Activated CD4-positive, alpha-beta T cell treated with anti-CD3 and anti-CD28 coated beads for 36 hours (primary cell): ENCODE measurements at regions not wholly inside any gene's neighbourhood (a gene's known extent, or its start where the extent isn't known, plus 50 kb on each side); places are given as distances from the start of the nearest gene placed in this dataset.

Experiments used
- ATAC-seq: fragments of 200-7000 bp; cut with Tn5 transposase; one replicate; pipeline ENCODE4 v1.10.0; 2021; ENCODE audit warnings: mild to moderate bottlenecking, moderate library complexity
- CTCF ChIA-PET: fragments of 350-600 bp; sonication (Branson Sonifier 250); formaldehyde crosslinking; loops from one replicate; lab custom pipeline; 2021; ENCODE audit warnings: antibody characterized with exemption; lab: Charles Lee
- POLR2A ChIA-PET: fragments of 350-600 bp; sonication (Branson Sonifier 250); formaldehyde crosslinking; loops from one replicate; lab custom pipeline; 2021; ENCODE audit warnings: antibody characterized with exemption, inconsistent platforms; lab: Charles Lee
- DNase-seq: peaks from one replicate; pipeline ENCODE4 v3.0.0-alpha.2; 2020
- H3K27ac Mint-ChIP-seq: one replicate; pipeline ENCODE4 v1.8.0; 2021; ENCODE audit warnings: mixed read lengths
- H3K27me3 Mint-ChIP-seq: one replicate; pipeline ENCODE4 v1.8.0; 2021; ENCODE audit warnings: mixed read lengths
- H3K36me3 Mint-ChIP-seq: one replicate; pipeline ENCODE4 v1.8.0; 2021; ENCODE audit warnings: low read depth, mixed read lengths
- H3K4me1 Mint-ChIP-seq: one replicate; pipeline ENCODE4 v1.8.0; 2021; ENCODE audit warnings: mixed read lengths
- H3K4me3 Mint-ChIP-seq: one replicate; pipeline ENCODE4 v1.8.0; 2021; ENCODE audit warnings: mild to moderate bottlenecking, moderate library complexity, mixed read lengths
- H3K9me3 Mint-ChIP-seq: one replicate; pipeline ENCODE4 v1.8.0; 2021; ENCODE audit warnings: low read depth, mixed read lengths
- intact Hi-C, 2 experiments: fragments of 100-400 bp; cut with DNase I in 1 of 2; cut with micrococcal nuclease in 1 of 2; formaldehyde crosslinking; loops; one replicate each; pipeline versions ENCODE4 v1.14.2 to v1.15.1; 2022 to 2024; cut with DNase I, micrococcal nuclease

DNA sequence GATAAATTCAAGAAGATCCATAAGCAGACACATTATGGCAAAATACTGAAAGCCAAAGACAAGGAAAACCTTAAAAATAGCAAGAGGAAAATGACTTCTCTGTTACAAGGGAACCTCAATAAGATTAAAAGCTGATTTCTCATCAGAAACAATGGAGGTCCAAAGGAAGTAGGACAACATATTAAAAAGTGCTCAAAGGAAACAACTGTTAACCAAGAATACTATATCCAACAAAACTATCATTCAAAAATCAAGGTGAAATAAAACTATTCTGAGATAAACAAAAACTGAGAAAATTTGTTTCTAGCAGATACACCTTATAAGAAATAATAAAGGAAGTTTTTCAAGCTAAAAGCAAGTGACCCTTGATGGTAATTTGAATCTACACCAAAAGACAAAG is 314.7 kb upstream of the ROPN1 start:
- peaks cover 15% of the 10 kb centered on the region for H3K9me3 Mint-ChIP-seq
- H3K36me3 Mint-ChIP-seq = no peaks in the 10 kb centered on the region
- DNase-seq = no peak
- intact Hi-C loops = no loop called here
- ChIA-PET POLR2A (no interaction called here), CTCF (no interaction called here)
- no peak overlapping the region for H3K4me3 Mint-ChIP-seq
- no peaks in the 10 kb centered on the region for H3K4me1 Mint-ChIP-seq
- no peak overlapping the region for H3K27ac Mint-ChIP-seq
- no peak for ATAC-seq
- peaks cover 3% of the 10 kb centered on the region for H3K27me3 Mint-ChIP-seq

DNA sequence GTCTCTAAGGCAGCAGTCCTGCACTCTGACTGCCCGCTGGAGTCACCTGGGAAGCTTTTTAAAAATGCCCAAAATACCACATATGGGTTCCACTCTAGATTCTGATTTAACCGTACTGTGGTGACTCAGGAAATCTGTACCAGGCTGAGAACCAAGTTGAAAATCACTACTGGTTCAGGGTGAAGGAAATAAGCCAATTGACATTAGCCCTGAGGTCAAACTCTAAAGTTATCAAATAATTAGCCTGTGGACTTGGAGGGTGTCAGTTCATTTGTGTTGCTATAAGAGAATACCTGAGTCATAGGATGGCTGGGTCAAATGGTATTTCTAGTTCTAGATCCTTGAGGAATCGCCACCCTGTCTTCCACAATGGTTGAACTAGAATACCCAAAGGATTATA is 321.7 kb upstream of the ROPN1 start:
- ChIA-PET CTCF (no interaction called here), POLR2A (no interaction called here)
- DNase-seq = no peak
- intact Hi-C loops = no loop called here
- H3K9me3 Mint-ChIP-seq = peaks cover 3% of the 10 kb centered on the region
- H3K4me3 Mint-ChIP-seq = no peak overlapping the region
- H3K4me1 Mint-ChIP-seq = no peaks in the 10 kb centered on the region
- peaks cover 6% of the 10 kb centered on the region for H3K27me3 Mint-ChIP-seq
- no peak for ATAC-seq
- no peak overlapping the region for H3K27ac Mint-ChIP-seq
- no peaks in the 10 kb centered on the region for H3K36me3 Mint-ChIP-seq

DNA sequence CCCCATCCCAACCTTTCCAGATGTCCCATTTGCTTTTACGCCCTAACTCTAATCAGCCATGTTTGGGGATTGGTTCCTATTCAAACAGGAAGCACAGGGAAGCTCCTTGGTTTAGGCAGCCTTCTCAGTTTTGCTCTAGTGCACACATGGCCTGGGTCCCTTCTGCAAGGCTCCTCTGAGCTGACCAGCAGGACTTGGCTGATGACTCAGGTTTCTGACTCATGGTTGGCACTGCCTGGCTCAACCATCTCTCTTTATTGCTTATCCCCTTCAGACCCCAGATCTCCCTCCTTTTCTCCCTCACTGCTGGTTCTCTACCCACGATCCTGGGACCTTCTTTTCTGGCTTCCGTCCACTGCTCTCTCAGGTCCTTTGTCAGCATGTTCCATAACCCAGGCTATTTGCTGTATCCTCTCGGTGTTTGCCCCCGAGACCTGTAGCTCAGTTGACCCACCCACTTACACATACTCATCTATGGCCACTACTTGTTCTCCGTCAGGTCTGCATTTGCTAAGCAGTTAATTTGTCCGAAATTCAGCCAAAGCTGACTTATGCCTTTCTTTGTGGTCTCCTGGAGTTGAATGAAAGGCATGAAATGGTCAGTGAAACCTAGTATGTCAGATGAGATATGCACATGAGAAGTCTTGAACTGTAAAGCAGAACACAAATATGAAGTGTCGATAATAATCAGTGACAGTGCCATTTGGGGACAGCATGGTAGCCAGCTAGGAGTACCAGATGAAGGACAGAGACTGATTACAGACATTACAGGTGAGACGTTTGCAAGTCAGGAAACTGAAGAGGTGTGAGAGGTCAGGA is 323.5 kb upstream of the ROPN1 start:
- DNase-seq (no peak), ATAC-seq (no peak)
- Mint-ChIP-seq H3K4me3 (no peak overlapping the region), H3K4me1 (no peaks in the 10 kb centered on the region), H3K27ac (no peak overlapping the region), H3K36me3 (no peaks in the 10 kb centered on the region), H3K27me3 (peaks cover 4% of the 10 kb centered on the region), H3K9me3 (no peaks in the 10 kb centered on the region)
- intact Hi-C loops = no loop called here
- ChIA-PET CTCF (no interaction called here), POLR2A (no interaction called here)

DNA sequence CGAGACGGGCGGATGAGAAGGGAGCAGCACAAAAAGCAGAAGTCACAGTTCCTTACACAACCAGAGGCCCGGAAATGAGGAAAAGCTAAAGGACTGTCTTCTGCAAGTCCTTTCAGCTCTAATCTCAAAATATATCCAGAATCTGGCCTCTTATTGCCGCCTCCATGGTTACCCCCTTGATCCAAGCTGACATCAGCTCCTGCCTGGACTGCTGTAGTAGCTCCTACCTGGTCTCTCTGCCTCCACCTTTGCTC is 324.0 kb upstream of the ROPN1 start:
- intact Hi-C loops = no loop called here
- Mint-ChIP-seq H3K4me1 (no peaks in the 10 kb centered on the region), H3K4me3 (no peak overlapping the region), H3K27ac (no peak overlapping the region), H3K9me3 (no peaks in the 10 kb centered on the region), H3K27me3 (peaks cover 4% of the 10 kb centered on the region), H3K36me3 (no peaks in the 10 kb centered on the region)
- no peak for ATAC-seq
- DNase-seq = no peak
- POLR2A ChIA-PET = no interaction called here
- CTCF ChIA-PET = no interaction called here

DNA sequence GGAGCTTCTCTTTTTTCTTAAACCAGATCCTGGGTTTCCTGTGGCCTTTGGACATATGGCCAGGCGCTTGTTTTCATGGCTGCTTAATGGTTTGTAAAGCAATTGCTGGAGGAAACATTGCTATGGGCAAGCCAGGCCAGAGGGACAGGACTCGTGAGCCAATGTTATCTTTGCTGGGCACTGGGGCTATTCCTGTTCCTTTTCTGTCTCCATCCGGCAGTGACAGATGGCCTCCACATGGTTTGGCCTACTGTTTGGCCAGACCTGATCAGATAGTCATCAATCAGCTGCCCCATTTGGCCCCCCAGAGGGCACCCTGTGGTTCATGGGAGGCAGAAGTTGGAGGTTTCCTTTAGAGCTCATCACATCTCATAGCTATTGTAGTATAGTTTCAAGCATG is 326.1 kb upstream of the ROPN1 start:
- Mint-ChIP-seq H3K4me3 (no peak overlapping the region), H3K27ac (no peak overlapping the region), H3K9me3 (no peaks in the 10 kb centered on the region), H3K36me3 (no peaks in the 10 kb centered on the region), H3K27me3 (peaks cover 7% of the 10 kb centered on the region), H3K4me1 (no peaks in the 10 kb centered on the region)
- intact Hi-C loops = no loop called here
- CTCF ChIA-PET = interaction anchor here (0.5 to 1.0 kb wide), 3 partner anchors 19 to 31 kb away, joined by 3 to 4 read pairs (median 4); no protein-coding TSS in a partner anchor
- ATAC-seq (no peak), DNase-seq (no peak)
- POLR2A ChIA-PET = no interaction called here

DNA sequence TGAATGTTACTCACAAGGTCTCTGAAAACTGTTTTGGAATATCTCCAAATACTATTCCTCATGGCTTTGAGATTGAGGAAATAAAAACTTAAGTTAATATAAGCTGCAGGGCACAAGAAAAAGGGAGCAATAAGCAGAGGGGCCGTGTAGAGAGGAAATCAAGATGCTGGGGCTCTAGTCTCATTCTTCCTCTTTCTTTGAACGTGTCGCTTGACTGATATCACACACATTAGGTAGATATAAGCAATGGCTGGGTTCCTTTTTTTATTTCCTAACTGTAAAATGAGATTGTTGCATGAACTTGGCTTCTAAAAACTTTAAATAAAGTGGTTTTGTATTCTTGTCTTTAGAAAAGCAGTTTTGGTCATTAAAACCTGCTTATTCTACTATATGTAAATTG is 326.7 kb upstream of the ROPN1 start:
- no peak overlapping the region for H3K27ac Mint-ChIP-seq
- H3K9me3 Mint-ChIP-seq = no peaks in the 10 kb centered on the region
- ChIA-PET POLR2A (no interaction called here), CTCF (interaction anchor here (0.7 to 1.0 kb wide), 2 partner anchors 25 to 31 kb away, joined by 3 to 4 read pairs; no protein-coding TSS in a partner anchor)
- intact Hi-C loops = no loop called here
- no peaks in the 10 kb centered on the region for H3K4me1 Mint-ChIP-seq
- ATAC-seq (no peak), DNase-seq (no peak)
- H3K4me3 Mint-ChIP-seq = no peak overlapping the region
- no peaks in the 10 kb centered on the region for H3K36me3 Mint-ChIP-seq
- H3K27me3 Mint-ChIP-seq = peaks cover 7% of the 10 kb centered on the region

DNA sequence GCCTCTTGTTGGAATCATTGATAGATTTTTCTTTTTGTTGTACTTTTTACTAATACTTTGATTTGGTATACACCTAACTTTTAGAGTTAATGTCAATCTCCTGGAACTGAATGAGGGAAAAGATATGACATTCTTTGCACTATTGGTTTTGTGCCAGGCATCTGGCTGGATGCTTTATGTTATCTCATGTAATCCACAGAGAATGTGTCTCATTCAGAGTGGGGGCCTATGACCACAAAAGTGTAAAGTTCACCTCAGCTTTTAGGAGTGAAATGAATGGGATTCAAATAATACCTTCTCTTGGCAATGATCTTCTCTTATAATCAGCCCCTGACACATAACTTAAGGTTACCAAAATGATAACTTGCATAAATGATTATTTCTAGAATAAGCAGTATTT is 329.1 kb upstream of the ROPN1 start:
- intact Hi-C loops = no loop called here
- ChIA-PET POLR2A (no interaction called here), CTCF (no interaction called here)
- Mint-ChIP-seq H3K4me3 (no peak overlapping the region), H3K36me3 (no peaks in the 10 kb centered on the region), H3K27me3 (peaks cover 10% of the 10 kb centered on the region), H3K27ac (no peak overlapping the region), H3K4me1 (no peaks in the 10 kb centered on the region), H3K9me3 (no peaks in the 10 kb centered on the region)
- ATAC-seq (no peak), DNase-seq (no peak)

DNA sequence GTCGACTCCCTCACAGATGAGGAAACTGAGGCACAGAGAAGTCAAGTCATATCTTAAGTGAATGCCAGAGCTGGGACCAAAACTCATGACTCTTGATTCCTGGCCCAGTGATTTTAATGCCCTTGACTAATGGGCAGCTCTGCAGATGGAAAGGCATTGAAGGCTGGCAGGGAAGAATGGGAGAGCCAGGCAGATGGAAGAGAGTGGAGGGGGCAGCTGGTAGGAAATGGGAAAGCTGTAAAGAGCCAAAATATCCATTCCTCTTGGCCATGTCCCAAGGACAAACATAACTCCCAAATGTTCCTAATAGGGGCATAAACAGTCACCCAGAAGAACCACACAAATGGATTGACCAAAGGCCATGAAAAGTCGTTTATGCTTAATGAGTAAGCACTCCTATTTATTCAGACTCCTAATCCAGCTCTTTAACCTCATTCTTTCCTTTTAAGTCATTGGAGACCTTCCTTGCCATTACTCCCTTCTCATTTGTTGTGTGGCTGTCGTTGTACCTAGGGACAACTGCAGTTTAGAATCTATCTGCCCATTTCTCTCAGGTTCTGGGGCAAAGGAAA is 330.5 kb upstream of the ROPN1 start:
- DNase-seq (no peak), ATAC-seq (no peak)
- H3K9me3 Mint-ChIP-seq = no peaks in the 10 kb centered on the region
- POLR2A ChIA-PET = no interaction called here
- CTCF ChIA-PET = no interaction called here
- no peak overlapping the region for H3K27ac Mint-ChIP-seq
- H3K4me3 Mint-ChIP-seq = no peak overlapping the region
- no peaks in the 10 kb centered on the region for H3K4me1 Mint-ChIP-seq
- no peaks in the 10 kb centered on the region for H3K36me3 Mint-ChIP-seq
- H3K27me3 Mint-ChIP-seq = peaks cover 11% of the 10 kb centered on the region
- intact Hi-C loops = no loop called here

DNA sequence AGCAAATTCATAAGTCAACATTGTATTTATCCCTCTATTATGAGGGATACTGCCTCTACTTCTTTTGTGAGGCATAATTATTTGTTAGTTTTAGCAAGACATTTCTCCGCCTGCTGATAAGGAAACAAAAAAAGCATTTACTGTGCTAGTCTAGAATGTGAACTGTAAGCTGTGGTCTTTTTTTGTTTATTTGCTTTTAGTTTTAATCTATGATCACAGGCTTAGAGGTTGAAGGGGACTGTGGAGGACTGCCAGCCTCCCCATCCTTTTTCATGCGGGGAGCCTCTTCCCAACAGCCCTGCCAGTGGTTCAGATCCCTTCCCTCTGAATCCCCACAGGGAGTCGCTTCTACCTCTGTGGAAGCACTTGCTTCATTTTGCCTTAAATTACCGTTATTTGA is 331.0 kb upstream of the ROPN1 start:
- intact Hi-C loops = no loop called here
- CTCF ChIA-PET = no interaction called here
- DNase-seq (no peak), ATAC-seq (no peak)
- POLR2A ChIA-PET = no interaction called here
- Mint-ChIP-seq H3K9me3 (no peaks in the 10 kb centered on the region), H3K27ac (no peak overlapping the region), H3K4me3 (no peak overlapping the region), H3K36me3 (no peaks in the 10 kb centered on the region), H3K4me1 (no peaks in the 10 kb centered on the region), H3K27me3 (peaks cover 10% of the 10 kb centered on the region)

DNA sequence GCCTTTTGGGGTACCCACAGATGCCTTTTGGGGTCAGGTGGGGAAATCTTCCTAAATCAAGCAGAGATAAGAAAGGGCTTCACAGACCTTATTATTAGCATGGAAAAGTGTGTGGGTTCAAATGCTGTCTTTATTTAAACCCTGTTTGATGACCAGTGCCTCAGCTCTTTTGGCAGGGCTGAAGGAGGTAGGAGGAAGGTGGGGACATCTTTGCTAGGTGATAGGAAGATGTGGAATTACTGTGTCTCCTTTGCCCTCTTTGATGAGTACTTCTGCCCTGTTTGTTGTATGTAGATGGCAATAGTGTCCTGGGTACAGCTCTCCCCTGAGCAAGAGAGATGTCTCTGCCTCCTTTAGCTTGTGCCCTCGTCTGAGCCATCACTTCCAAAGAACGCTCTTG is 333.3 kb upstream of the ROPN1 start:
- Mint-ChIP-seq H3K9me3 (no peaks in the 10 kb centered on the region), H3K4me1 (no peaks in the 10 kb centered on the region), H3K36me3 (no peaks in the 10 kb centered on the region), H3K27ac (no peak overlapping the region), H3K4me3 (no peak overlapping the region), H3K27me3 (peaks cover 12% of the 10 kb centered on the region)
- CTCF ChIA-PET = interaction anchor here (0.7 to 1.6 kb wide), 2 partner anchors 8 to 308 kb away, joined by 3 to 4 read pairs; no protein-coding TSS in a partner anchor
- ATAC-seq (no peak), DNase-seq (no peak)
- POLR2A ChIA-PET = no interaction called here
- intact Hi-C loops = no loop called here

DNA sequence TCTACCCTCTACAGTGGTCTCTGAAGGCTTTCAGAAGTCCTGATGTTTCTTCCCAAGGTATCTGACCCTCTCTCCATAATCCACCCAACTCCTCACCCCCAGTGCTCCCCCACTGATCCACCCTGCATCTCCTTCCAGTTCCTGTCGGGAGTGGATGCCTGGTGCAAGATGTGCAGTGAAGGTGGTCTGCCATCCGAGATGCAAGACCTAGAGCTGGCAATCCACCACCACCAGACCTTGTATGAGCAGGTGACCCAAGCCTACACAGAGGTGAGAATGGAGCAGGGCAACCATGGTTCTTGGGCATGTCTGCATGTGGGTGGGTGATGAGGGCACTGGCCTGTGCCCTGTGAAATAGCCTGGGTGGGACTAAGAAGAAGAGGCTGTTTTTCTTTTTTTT is 337.8 kb upstream of the ROPN1 start:
- ATAC-seq (no peak), DNase-seq (no peak)
- H3K27ac Mint-ChIP-seq = no peak overlapping the region
- POLR2A ChIA-PET = no interaction called here
- no peaks in the 10 kb centered on the region for H3K36me3 Mint-ChIP-seq
- CTCF ChIA-PET = no interaction called here
- H3K4me1 Mint-ChIP-seq = no peaks in the 10 kb centered on the region
- H3K27me3 Mint-ChIP-seq = peaks cover 5% of the 10 kb centered on the region
- intact Hi-C loops = no loop called here
- H3K4me3 Mint-ChIP-seq = no peak overlapping the region
- no peaks in the 10 kb centered on the region for H3K9me3 Mint-ChIP-seq

DNA sequence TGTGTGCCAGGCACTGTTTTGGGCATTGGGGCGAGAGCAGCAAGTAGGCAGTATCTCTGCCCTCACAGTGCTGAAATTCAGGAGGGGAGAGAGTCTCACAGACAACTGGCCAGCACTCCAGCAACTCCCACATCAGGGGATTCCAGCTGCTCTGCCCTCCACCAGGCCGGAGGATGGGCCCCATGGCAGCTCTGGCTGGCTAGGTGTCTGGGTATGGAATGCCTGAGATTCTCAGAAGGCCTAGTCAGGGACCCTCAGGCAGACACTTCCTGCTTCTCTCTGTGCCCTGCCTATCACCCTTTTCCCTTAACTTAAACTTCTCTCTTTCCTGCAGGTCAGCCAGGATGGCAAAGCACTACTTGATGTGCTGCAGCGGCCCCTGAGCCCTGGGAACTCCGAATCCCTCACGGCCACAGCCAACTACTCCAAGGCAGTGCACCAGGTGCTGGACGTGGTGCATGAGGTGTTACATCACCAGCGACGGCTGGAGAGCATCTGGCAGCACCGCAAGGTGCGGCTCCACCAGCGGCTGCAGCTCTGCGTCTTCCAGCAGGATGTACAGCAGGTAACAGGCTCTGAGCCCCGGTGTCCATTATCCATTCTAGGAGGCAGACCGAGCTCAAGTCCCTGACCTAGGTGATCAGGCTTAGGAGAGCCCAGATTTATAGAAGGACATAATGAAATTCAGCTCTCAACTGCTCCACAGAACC is 342.2 kb upstream of the ROPN1 start:
- ChIA-PET POLR2A (no interaction called here), CTCF (no interaction called here)
- no peak for DNase-seq
- no peak for ATAC-seq
- H3K27me3 Mint-ChIP-seq = peaks cover 6% of the 10 kb centered on the region
- H3K4me3 Mint-ChIP-seq = no peak overlapping the region
- H3K36me3 Mint-ChIP-seq = no peaks in the 10 kb centered on the region
- H3K9me3 Mint-ChIP-seq = no peaks in the 10 kb centered on the region
- no peak overlapping the region for H3K27ac Mint-ChIP-seq
- H3K4me1 Mint-ChIP-seq = no peaks in the 10 kb centered on the region
- intact Hi-C loops = no loop called here
